GM23338 (cell line): ENCODE measurements at regions not wholly inside any gene's neighbourhood (a gene's known extent, or its start where the extent isn't known, plus 50 kb on each side); places are given as distances from the start of the nearest gene placed in this dataset.

Experiments used
- CTCF ChIP-seq, 2 experiments: fragments of 200-600 bp in 1 of 2; sonication (generic) in 1 of 2; conservative IDR thresholded peaks; 2 replicates each; pipeline versions ENCODE4 v1.5.1 to v1.6.1; 2016 to 2017; ENCODE audit warnings: antibody characterized with exemption in 2 of 2, low read depth in 2 of 2, mild to moderate bottlenecking in 2 of 2, moderate library complexity in 1 of 2
- EZH2 ChIP-seq: fragments of 200-600 bp; sonication (generic); IDR thresholded peaks from one replicate; pipeline ENCODE4 v1.8.0; 2017; ENCODE audit warnings: antibody characterized with exemption, mild to moderate bottlenecking, low read depth; ENCODE audit not compliant: unreplicated experiment
- EZH2phosphoT487 ChIP-seq: fragments of 200-600 bp; sonication (generic); IDR thresholded peaks from one replicate; pipeline ENCODE4 v1.8.1; 2018; ENCODE audit warnings: antibody characterized with exemption; ENCODE audit not compliant: unreplicated experiment
- POLR2AphosphoS5 ChIP-seq: IDR thresholded peaks from 2 replicates; pipeline ENCODE4 v1.6.1; 2016; ENCODE audit warnings: antibody characterized with exemption, low read depth
- ZNF114 ChIP-seq: fragments of 250-450 bp; sonication (Bioruptor Pico); IDR thresholded peaks from 2 replicates; pipeline ENCODE4 v1.5.0; 2020; ENCODE audit warnings: mild to moderate bottlenecking, moderate library complexity
- TF ChIP-seq, protein P1 (sequence below): fragments of 250-450 bp; sonication (Bioruptor Pico); IDR thresholded peaks from 2 replicates; pipeline ENCODE4 v1.5.0; 2020; ENCODE audit warnings: mild to moderate bottlenecking, moderate library complexity

DNA sequence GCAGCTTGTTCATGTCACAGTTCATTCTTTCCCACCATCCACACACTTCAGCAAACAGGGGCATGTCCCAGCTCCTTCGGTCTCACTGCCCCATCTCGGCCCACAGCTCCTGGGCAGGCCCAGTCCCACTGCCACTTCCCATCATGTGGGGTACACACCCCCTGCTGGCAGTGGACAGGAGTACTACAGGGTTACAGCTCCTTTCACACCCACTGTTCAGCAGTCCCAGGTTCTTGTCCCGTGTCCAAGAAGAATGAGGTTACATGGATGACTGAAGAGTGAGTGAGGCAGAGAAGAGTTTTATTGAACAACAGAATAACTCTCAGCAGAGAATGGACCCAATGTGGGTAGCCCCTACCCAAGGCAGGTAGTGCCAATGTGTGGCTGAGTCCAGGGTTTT is 77.8 kb upstream of the SMLR1 start:
- TF ChIP-seq CTCF (conservative IDR thresholded peaks at IDR 0.05; ENCODE audit: low read depth in 2 of 2) (no peak), ZNF114 (CRISPR knock-in tag) (no peak), POLR2AphosphoS5 (no peak), EZH2phosphoT487 (no peak), EZH2 (no peak)
- TF ChIP-seq, protein P1, sequence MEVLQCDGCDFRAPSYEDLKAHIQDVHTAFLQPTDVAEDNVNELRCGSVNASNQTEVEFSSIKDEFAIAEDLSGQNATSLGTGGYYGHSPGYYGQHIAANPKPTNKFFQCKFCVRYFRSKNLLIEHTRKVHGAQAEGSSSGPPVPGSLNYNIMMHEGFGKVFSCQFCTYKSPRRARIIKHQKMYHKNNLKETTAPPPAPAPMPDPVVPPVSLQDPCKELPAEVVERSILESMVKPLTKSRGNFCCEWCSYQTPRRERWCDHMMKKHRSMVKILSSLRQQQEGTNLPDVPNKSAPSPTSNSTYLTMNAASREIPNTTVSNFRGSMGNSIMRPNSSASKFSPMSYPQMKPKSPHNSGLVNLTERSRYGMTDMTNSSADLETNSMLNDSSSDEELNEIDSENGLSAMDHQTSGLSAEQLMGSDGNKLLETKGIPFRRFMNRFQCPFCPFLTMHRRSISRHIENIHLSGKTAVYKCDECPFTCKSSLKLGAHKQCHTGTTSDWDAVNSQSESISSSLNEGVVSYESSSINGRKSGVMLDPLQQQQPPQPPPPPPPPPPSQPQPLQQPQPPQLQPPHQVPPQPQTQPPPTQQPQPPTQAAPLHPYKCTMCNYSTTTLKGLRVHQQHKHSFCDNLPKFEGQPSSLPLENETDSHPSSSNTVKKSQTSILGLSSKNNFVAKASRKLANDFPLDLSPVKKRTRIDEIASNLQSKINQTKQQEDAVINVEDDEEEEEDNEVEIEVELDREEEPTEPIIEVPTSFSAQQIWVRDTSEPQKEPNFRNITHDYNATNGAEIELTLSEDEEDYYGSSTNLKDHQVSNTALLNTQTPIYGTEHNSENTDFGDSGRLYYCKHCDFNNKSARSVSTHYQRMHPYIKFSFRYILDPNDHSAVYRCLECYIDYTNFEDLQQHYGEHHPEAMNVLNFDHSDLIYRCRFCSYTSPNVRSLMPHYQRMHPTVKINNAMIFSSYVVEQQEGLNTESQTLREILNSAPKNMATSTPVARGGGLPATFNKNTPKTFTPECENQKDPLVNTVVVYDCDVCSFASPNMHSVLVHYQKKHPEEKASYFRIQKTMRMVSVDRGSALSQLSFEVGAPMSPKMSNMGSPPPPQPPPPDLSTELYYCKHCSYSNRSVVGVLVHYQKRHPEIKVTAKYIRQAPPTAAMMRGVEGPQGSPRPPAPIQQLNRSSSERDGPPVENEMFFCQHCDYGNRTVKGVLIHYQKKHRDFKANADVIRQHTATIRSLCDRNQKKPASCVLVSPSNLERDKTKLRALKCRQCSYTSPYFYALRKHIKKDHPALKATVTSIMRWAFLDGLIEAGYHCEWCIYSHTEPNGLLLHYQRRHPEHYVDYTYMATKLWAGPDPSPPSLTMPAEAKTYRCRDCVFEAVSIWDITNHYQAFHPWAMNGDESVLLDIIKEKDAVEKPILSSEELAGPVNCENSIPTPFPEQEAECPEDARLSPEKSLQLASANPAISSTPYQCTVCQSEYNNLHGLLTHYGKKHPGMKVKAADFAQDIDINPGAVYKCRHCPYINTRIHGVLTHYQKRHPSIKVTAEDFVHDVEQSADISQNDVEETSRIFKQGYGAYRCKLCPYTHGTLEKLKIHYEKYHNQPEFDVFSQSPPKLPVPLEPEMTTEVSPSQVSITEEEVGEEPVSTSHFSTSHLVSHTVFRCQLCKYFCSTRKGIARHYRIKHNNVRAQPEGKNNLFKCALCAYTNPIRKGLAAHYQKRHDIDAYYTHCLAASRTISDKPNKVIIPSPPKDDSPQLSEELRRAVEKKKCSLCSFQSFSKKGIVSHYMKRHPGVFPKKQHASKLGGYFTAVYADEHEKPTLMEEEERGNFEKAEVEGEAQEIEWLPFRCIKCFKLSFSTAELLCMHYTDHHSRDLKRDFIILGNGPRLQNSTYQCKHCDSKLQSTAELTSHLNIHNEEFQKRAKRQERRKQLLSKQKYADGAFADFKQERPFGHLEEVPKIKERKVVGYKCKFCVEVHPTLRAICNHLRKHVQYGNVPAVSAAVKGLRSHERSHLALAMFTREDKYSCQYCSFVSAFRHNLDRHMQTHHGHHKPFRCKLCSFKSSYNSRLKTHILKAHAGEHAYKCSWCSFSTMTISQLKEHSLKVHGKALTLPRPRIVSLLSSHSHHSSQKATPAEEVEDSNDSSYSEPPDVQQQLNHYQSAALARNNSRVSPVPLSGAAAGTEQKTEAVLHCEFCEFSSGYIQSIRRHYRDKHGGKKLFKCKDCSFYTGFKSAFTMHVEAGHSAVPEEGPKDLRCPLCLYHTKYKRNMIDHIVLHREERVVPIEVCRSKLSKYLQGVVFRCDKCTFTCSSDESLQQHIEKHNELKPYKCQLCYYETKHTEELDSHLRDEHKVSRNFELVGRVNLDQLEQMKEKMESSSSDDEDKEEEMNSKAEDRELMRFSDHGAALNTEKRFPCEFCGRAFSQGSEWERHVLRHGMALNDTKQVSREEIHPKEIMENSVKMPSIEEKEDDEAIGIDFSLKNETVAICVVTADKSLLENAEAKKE (CRISPR knock-in tag) = no peak
